DND-41 (cell line): ENCODE measurements at regions not wholly inside any gene's neighbourhood (a gene's known extent, or its start where the extent isn't known, plus 50 kb on each side); places are given as distances from the start of the nearest gene placed in this dataset.

Experiments
- ATAC-seq: fragments of 200-7000 bp; cut with Tn5 transposase; 3 replicates; pipeline ENCODE4 v1.9.1; 2021; ENCODE audit warnings: low read depth; ENCODE audit not compliant: insufficient read depth
- DNase-seq: peaks from one replicate; pipeline ENCODE4 v3.0.0-alpha.2; 2020
- H2AFZ ChIP-seq: 2 replicates; pipeline ENCODE4 v1.6.0; 2012; ENCODE audit warnings: low read depth, low read length
- H3K27ac ChIP-seq: 2 replicates; pipeline ENCODE4 v1.5.1; 2012; ENCODE audit warnings: low read length, inconsistent platforms
- H3K27me3 ChIP-seq: fragments of 200-600 bp; sonication (generic); 2 replicates; pipeline ENCODE4 v1.6.0; 2012; ENCODE audit warnings: low read length, mild to moderate bottlenecking, inconsistent platforms; ENCODE audit not compliant: insufficient read depth, poor library complexity
- H3K36me3 ChIP-seq: 2 replicates; pipeline ENCODE4 v1.5.1; 2012; ENCODE audit warnings: low read length, inconsistent platforms; ENCODE audit not compliant: insufficient read depth
- H3K4me1 ChIP-seq: 2 replicates; pipeline ENCODE4 v1.5.1; 2012; ENCODE audit warnings: mild to moderate bottlenecking, low read length; ENCODE audit not compliant: insufficient read depth
- H3K4me2 ChIP-seq: 2 replicates; pipeline ENCODE4 v1.6.0; 2012; ENCODE audit warnings: mild to moderate bottlenecking, moderate library complexity, low read length, inconsistent platforms; ENCODE audit not compliant: insufficient read depth
- H3K4me3 ChIP-seq, 2 experiments: fragments of 200-600 bp in 1 of 2; shearing (Covaris generic) in 1 of 2; 2 replicates each; pipeline ENCODE4 v1.5.1; 2012 to 2016; ENCODE audit warnings: inconsistent platforms in 2 of 2, low read length in 2 of 2, mild to moderate bottlenecking in 2 of 2, low read depth in 1 of 2, moderate library complexity in 1 of 2
- H3K79me2 ChIP-seq: 2 replicates; pipeline ENCODE4 v1.6.0; 2012; ENCODE audit warnings: low read length, inconsistent platforms; ENCODE audit not compliant: insufficient read depth
- H3K9ac ChIP-seq: 2 replicates; pipeline ENCODE4 v1.6.0; 2012; ENCODE audit warnings: low read depth, mild to moderate bottlenecking, inconsistent platforms, low read length, moderate library complexity
- H3K9me3 ChIP-seq: 2 replicates; pipeline ENCODE4 v1.5.1; 2012; ENCODE audit warnings: low read length, moderate library complexity, mild to moderate bottlenecking, inconsistent platforms; ENCODE audit not compliant: insufficient read depth, severe bottlenecking
- H4K20me1 ChIP-seq: 2 replicates; pipeline ENCODE4 v1.6.0; 2012; ENCODE audit warnings: low read length; ENCODE audit not compliant: insufficient read depth
- EZH2 ChIP-seq: IDR thresholded peaks from 3 replicates; pipeline ENCODE4 v1.6.1; 2012; ENCODE audit warnings: borderline replicate concordance, low read depth, mild to moderate bottlenecking, moderate library complexity, low read length, inconsistent platforms; ENCODE audit not compliant: severe bottlenecking
- TF ChIP-seq, protein P1 (sequence below): IDR thresholded peaks from 2 replicates; pipeline ENCODE4 v1.5.1; 2012; ENCODE audit warnings: borderline replicate concordance, low read length, moderate library complexity, mild to moderate bottlenecking; ENCODE audit not compliant: poor library complexity, severe bottlenecking; ENCODE audit errors: extremely low read depth

DNA sequence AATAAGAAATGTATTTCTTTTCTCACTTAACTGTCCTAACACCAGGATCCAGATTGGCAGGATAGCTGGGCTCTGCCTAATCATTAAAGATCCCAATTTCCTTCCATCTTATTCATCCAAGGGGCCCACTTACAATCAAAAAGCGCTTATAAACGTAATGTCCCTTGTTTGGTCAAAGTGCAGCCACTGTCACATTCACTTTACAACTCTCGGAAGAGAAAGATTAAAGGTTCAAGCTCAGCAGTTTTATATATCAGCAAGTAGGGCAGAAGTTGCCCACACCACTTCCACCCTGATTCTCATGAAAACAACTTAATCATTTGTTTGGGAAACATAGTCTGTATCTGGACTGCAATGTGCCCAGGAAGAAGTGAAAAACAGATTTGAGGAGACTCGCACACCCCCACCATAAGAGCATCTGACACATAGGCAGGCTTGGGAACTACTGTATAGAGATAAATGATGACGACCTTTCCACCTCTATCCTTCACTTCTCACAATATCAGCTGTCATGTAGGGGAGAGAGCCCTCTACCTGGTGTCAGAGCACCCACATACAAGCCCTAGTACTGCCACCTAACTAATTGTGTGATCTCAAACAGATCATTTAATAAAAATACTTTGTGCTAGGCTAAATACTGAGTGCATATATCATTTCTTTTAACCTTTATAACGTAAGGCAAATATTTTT is 80.8 kb downstream of the CAPZA3 start:
- no peaks in the 10 kb centered on the region for H3K4me1 ChIP-seq
- no peaks in the 10 kb centered on the region for H4K20me1 ChIP-seq
- H3K27me3 ChIP-seq: peaks cover 4% of the 10 kb centered on the region
- H2AFZ ChIP-seq: no peak overlapping the region
- no peak overlapping the region for H3K27ac ChIP-seq
- no peak overlapping the region for H3K4me3 ChIP-seq
- no peak for DNase-seq
- H3K36me3 ChIP-seq: no peaks in the 10 kb centered on the region
- no peak overlapping the region for H3K9ac ChIP-seq
- TF ChIP-seq, protein P1, sequence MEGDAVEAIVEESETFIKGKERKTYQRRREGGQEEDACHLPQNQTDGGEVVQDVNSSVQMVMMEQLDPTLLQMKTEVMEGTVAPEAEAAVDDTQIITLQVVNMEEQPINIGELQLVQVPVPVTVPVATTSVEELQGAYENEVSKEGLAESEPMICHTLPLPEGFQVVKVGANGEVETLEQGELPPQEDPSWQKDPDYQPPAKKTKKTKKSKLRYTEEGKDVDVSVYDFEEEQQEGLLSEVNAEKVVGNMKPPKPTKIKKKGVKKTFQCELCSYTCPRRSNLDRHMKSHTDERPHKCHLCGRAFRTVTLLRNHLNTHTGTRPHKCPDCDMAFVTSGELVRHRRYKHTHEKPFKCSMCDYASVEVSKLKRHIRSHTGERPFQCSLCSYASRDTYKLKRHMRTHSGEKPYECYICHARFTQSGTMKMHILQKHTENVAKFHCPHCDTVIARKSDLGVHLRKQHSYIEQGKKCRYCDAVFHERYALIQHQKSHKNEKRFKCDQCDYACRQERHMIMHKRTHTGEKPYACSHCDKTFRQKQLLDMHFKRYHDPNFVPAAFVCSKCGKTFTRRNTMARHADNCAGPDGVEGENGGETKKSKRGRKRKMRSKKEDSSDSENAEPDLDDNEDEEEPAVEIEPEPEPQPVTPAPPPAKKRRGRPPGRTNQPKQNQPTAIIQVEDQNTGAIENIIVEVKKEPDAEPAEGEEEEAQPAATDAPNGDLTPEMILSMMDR: no peak
- no peak for TF ChIP-seq EZH2
- ATAC-seq: no peak
- H3K9me3 ChIP-seq: no peaks in the 10 kb centered on the region
- H3K79me2 ChIP-seq: no peaks in the 10 kb centered on the region
- H3K4me2 ChIP-seq: no peak overlapping the region

DNA sequence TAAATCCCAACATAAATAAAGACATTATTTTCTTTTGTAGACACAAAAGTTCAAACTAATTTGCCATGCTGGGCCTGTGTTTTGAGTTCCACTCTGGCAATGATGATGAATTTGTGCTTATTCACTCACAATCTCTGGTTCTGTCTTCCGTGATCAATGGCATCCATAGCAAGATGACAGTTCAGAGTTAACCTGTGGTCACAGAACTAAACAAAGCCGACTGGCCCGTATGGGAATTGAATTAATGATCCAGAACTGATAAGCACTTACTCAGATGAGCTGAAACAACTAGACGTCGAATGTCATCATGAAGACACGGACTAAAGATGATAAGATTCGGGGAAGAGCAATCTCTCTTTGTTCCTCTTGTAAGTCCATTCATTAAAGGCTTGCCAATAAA is 81.6 kb downstream of the CAPZA3 start:
- no peak overlapping the region for H3K4me2 ChIP-seq
- no peak for ATAC-seq
- H3K27ac ChIP-seq: no peak overlapping the region

DNA sequence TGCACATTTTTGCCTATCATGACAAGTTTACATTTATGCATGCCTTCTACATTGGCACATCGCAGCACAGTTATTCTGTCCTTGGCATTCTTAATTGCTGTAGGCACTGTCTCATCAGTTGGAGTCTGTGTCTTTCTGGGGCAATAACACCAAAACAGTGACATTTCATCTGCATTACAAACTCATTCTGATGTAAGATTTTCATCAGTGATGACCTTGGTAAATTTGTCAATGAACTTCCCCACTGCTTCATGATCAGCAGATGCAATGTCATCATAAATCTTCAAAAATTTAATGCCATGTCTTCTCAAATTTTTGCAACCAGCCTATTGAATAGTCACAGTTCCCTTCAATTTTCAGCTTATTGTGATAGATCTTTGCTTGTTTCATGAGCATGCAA is 85.5 kb downstream of the CAPZA3 start:
- Histone ChIP-seq H4K20me1 (no peaks in the 10 kb centered on the region), H3K27me3 (no peaks in the 10 kb centered on the region), H2AFZ (no peak overlapping the region), H3K9ac (no peak overlapping the region), H3K9me3 (no peaks in the 10 kb centered on the region), H3K4me2 (no peak overlapping the region), H3K4me1 (no peaks in the 10 kb centered on the region), H3K79me2 (no peaks in the 10 kb centered on the region), H3K4me3 (no peak overlapping the region), H3K27ac (no peak overlapping the region), H3K36me3 (no peaks in the 10 kb centered on the region)
- TF ChIP-seq, protein P1: no peak
- no peak for TF ChIP-seq EZH2
- ATAC-seq (no peak), DNase-seq (no peak)

More for the DNA sequence above, 81.6 kb downstream of the CAPZA3 start:
- no peaks in the 10 kb centered on the region for H4K20me1 ChIP-seq
- H3K27me3 ChIP-seq: peaks cover 4% of the 10 kb centered on the region
- no peak overlapping the region for H3K9ac ChIP-seq
- no peak for DNase-seq
- H3K36me3 ChIP-seq: no peaks in the 10 kb centered on the region
- H2AFZ ChIP-seq: no peak overlapping the region
- no peaks in the 10 kb centered on the region for H3K79me2 ChIP-seq
- no peaks in the 10 kb centered on the region for H3K9me3 ChIP-seq
- no peak overlapping the region for H3K4me3 ChIP-seq
- no peaks in the 10 kb centered on the region for H3K4me1 ChIP-seq
- no peak for TF ChIP-seq EZH2
- TF ChIP-seq, protein P1: no peak

DNA sequence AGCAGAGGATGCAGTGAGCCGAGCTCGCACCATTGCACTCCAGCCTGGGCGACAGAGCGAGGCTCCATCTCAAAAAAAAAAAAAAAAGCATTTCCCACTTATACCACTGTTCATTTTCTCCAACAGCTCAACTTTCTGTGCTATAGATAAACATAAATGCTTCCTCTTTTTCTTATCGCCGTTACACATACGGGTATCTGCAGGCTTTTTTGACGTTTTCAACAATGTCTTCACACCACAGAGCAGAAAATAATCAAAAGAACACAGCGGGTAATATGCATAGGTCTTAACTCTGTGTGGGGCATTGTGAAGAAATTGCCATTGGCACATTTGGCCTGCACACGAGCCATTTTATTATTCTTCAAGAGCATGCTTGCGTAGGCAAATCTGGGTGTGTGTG is 86.4 kb downstream of the CAPZA3 start:
- no peak for TF ChIP-seq EZH2
- TF ChIP-seq, protein P1: no peak
- Histone ChIP-seq H3K4me3 (no peak overlapping the region), H2AFZ (no peak overlapping the region), H4K20me1 (no peaks in the 10 kb centered on the region), H3K36me3 (no peaks in the 10 kb centered on the region), H3K9ac (no peak overlapping the region), H3K4me1 (no peaks in the 10 kb centered on the region), H3K4me2 (no peak overlapping the region), H3K27me3 (no peaks in the 10 kb centered on the region), H3K79me2 (no peaks in the 10 kb centered on the region), H3K9me3 (no peaks in the 10 kb centered on the region), H3K27ac (no peak overlapping the region)
- no peak for ATAC-seq
- no peak for DNase-seq
